ENCODE measurements at regions not wholly inside any gene's neighbourhood (a gene's known extent, or its start where the extent isn't known, plus 50 kb on each side); places are given as distances from the start of the nearest gene placed in this dataset.

DNA sequence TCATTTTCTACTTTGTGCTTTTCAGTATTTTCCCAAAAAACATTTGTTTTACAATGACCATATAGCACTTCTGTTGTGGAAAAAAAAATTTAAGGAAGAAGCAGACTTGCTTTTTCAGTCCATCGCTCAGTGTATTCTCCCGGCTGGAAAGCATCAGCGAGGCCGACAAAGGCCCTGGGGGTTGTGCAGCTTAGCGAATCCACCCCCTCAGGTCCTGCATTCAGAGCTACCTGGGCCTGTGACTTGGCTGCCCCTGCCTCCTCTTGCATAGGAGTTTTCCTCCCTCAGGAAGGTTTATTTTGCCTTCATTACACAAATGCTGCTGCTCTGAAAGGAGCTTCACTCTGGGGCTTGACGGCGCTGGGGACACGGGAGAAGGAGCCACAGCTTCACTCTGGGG, 244.4 kb upstream of the MGAT5 start:
- TF ChIP-seq, protein P1, sequence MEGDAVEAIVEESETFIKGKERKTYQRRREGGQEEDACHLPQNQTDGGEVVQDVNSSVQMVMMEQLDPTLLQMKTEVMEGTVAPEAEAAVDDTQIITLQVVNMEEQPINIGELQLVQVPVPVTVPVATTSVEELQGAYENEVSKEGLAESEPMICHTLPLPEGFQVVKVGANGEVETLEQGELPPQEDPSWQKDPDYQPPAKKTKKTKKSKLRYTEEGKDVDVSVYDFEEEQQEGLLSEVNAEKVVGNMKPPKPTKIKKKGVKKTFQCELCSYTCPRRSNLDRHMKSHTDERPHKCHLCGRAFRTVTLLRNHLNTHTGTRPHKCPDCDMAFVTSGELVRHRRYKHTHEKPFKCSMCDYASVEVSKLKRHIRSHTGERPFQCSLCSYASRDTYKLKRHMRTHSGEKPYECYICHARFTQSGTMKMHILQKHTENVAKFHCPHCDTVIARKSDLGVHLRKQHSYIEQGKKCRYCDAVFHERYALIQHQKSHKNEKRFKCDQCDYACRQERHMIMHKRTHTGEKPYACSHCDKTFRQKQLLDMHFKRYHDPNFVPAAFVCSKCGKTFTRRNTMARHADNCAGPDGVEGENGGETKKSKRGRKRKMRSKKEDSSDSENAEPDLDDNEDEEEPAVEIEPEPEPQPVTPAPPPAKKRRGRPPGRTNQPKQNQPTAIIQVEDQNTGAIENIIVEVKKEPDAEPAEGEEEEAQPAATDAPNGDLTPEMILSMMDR (conservative IDR thresholded peaks at IDR 0.05; ENCODE audit: low read length) = no peak
- no peak for TF ChIP-seq EZH2phosphoT487 (IDR thresholded peaks at IDR 0.05; ENCODE audit: borderline replicate concordance)

All from Loucy (cell line).